GM23338 (cell line): ENCODE measurements at regions not wholly inside any gene's neighbourhood (a gene's known extent, or its start where the extent isn't known, plus 50 kb on each side); places are given as distances from the start of the nearest gene placed in this dataset.

Source experiments
- ATAC-seq: fragments of 200-7000 bp; cut with Tn5 transposase; 3 replicates; pipeline ENCODE4 v1.9.1; 2020
- DNase-seq: peaks from one replicate; pipeline ENCODE4 v3.0.0-alpha.2; 2015; ENCODE audit warnings: low spot score
- H2AFZ ChIP-seq: fragments of 200-600 bp; sonication (generic); 2 replicates; pipeline ENCODE4 v1.8.0; 2016; ENCODE audit warnings: antibody characterized with exemption, mild to moderate bottlenecking, moderate library complexity
- H3F3A ChIP-seq: fragments of 200-600 bp; sonication (generic); replicated peaks from 2 replicates; pipeline ENCODE4 v1.8.0; 2017; ENCODE audit warnings: antibody characterized with exemption, mixed run types, low read depth
- H3K27ac ChIP-seq: fragments of 200-600 bp; sonication (generic); 2 replicates; pipeline ENCODE4 v1.6.1; 2016; ENCODE audit warnings: low read depth
- H3K27me3 ChIP-seq: fragments of 200-600 bp; sonication (generic); 2 replicates; pipeline ENCODE4 v1.8.0; 2016; ENCODE audit warnings: mild to moderate bottlenecking, mixed run types, moderate library complexity; ENCODE audit not compliant: insufficient read depth
- H3K36me3 ChIP-seq: fragments of 200-600 bp; sonication (generic); 2 replicates; pipeline ENCODE4 v1.8.0; 2016; ENCODE audit warnings: mild to moderate bottlenecking; ENCODE audit not compliant: insufficient read depth
- H3K4me1 ChIP-seq: fragments of 200-600 bp; sonication (generic); 2 replicates; pipeline ENCODE4 v1.8.0; 2016; ENCODE audit warnings: mild to moderate bottlenecking, moderate library complexity; ENCODE audit not compliant: insufficient read depth
- H3K4me2 ChIP-seq: fragments of 200-600 bp; sonication (generic); 2 replicates; pipeline ENCODE4 v1.7.1; 2017; ENCODE audit warnings: mixed run types
- H3K4me3 ChIP-seq: fragments of 200-600 bp; sonication (generic); 2 replicates; pipeline ENCODE4 v1.6.1; 2016; ENCODE audit warnings: mixed run types
- H3K79me2 ChIP-seq: fragments of 200-600 bp; sonication (generic); replicated peaks from 2 replicates; pipeline ENCODE4 v1.8.0; 2017; ENCODE audit warnings: mild to moderate bottlenecking; ENCODE audit not compliant: insufficient read depth
- H3K9me2 ChIP-seq: fragments of 200-600 bp; sonication (generic); 2 replicates; pipeline ENCODE4 v1.8.0; 2017; ENCODE audit not compliant: insufficient read depth
- H4K20me1 ChIP-seq: fragments of 200-600 bp; sonication (generic); replicated peaks from 2 replicates; pipeline ENCODE4 v1.8.0; 2017; ENCODE audit warnings: mild to moderate bottlenecking; ENCODE audit not compliant: insufficient read depth
- H3K27ac Mint-ChIP-seq: 2 replicates; pipeline ENCODE4 v1.8.0; 2020; ENCODE audit warnings: inconsistent platforms, mild to moderate bottlenecking, moderate library complexity, mixed read lengths
- H3K27me3 Mint-ChIP-seq: 3 replicates; pipeline ENCODE4 v1.8.0; 2022; ENCODE audit warnings: low read depth, mild to moderate bottlenecking, moderate library complexity, mixed read lengths, inconsistent platforms; ENCODE audit not compliant: insufficient read depth, poor library complexity
- H3K36me3 Mint-ChIP-seq: 3 replicates; pipeline ENCODE4 v1.8.0; 2021; ENCODE audit warnings: low read depth, mild to moderate bottlenecking, inconsistent platforms, moderate library complexity, mixed read lengths
- H3K4me1 Mint-ChIP-seq: 3 replicates; pipeline ENCODE4 v1.8.0; 2020; ENCODE audit warnings: mild to moderate bottlenecking, inconsistent platforms, mixed read lengths
- H3K4me3 Mint-ChIP-seq: 3 replicates; pipeline ENCODE4 v1.8.0; 2021; ENCODE audit warnings: moderate library complexity, mild to moderate bottlenecking, inconsistent platforms, mixed read lengths
- H3K9me3 Mint-ChIP-seq: 3 replicates; pipeline ENCODE4 v1.8.0; 2020; ENCODE audit warnings: moderate library complexity, mild to moderate bottlenecking, inconsistent platforms, mixed read lengths
- CREB1 ChIP-seq: fragments of 250-450 bp; sonication (Bioruptor Pico); IDR thresholded peaks from 2 replicates; pipeline ENCODE4 v1.5.0; 2020; ENCODE audit warnings: low read depth, mild to moderate bottlenecking, moderate library complexity
- CTCF ChIP-seq, 2 experiments: fragments of 200-600 bp in 1 of 2; sonication (generic) in 1 of 2; conservative IDR thresholded peaks; 2 replicates each; pipeline versions ENCODE4 v1.5.1 to v1.6.1; 2016 to 2017; ENCODE audit warnings: antibody characterized with exemption in 2 of 2, low read depth in 2 of 2, mild to moderate bottlenecking in 2 of 2, moderate library complexity in 1 of 2
- ETS1 ChIP-seq: IDR thresholded peaks from 2 replicates; pipeline ENCODE4 v1.6.1; 2016; ENCODE audit warnings: antibody characterized with exemption
- EZH2 ChIP-seq: fragments of 200-600 bp; sonication (generic); IDR thresholded peaks from one replicate; pipeline ENCODE4 v1.8.0; 2017; ENCODE audit warnings: antibody characterized with exemption, mild to moderate bottlenecking, low read depth; ENCODE audit not compliant: unreplicated experiment
- EZH2phosphoT487 ChIP-seq: fragments of 200-600 bp; sonication (generic); IDR thresholded peaks from one replicate; pipeline ENCODE4 v1.8.1; 2018; ENCODE audit warnings: antibody characterized with exemption; ENCODE audit not compliant: unreplicated experiment
- JUNB ChIP-seq: IDR thresholded peaks from one replicate; pipeline ENCODE4 v1.6.1; 2016; ENCODE audit warnings: antibody characterized with exemption; ENCODE audit not compliant: unreplicated experiment
- NANOG ChIP-seq: IDR thresholded peaks from 2 replicates; pipeline ENCODE4 v1.6.1; 2016; ENCODE audit warnings: antibody characterized with exemption, borderline replicate concordance
- POLR2AphosphoS5 ChIP-seq: IDR thresholded peaks from 2 replicates; pipeline ENCODE4 v1.6.1; 2016; ENCODE audit warnings: antibody characterized with exemption, low read depth
- REST ChIP-seq: IDR thresholded peaks from one replicate; pipeline ENCODE4 v1.6.1; 2018; ENCODE audit warnings: antibody characterized with exemption; ENCODE audit not compliant: unreplicated experiment
- STAT1 ChIP-seq: IDR thresholded peaks from one replicate; pipeline ENCODE4 v1.6.1; 2016; ENCODE audit warnings: antibody characterized with exemption; ENCODE audit not compliant: unreplicated experiment
- ZNF114 ChIP-seq: fragments of 250-450 bp; sonication (Bioruptor Pico); IDR thresholded peaks from 2 replicates; pipeline ENCODE4 v1.5.0; 2020; ENCODE audit warnings: mild to moderate bottlenecking, moderate library complexity
- ZNF331 ChIP-seq: fragments of 250-450 bp; sonication (Bioruptor Pico); IDR thresholded peaks from 2 replicates; pipeline ENCODE4 v1.5.0; 2020; ENCODE audit warnings: low read depth, mild to moderate bottlenecking, moderate library complexity
- ZNF462 ChIP-seq: fragments of 250-450 bp; sonication (Bioruptor Pico); IDR thresholded peaks from 2 replicates; pipeline ENCODE4 v1.5.0; 2020; ENCODE audit warnings: mild to moderate bottlenecking, moderate library complexity

GRCh38 chr17:34010534-34010933 is 244.6 kb upstream of the CCL2 start:
- Histone ChIP-seq H3K9me2 (no peaks in the 10 kb centered on the region), H2AFZ (no peak overlapping the region), H4K20me1 (no peaks in the 10 kb centered on the region), H3K4me3 (no peak overlapping the region), H3F3A (no peaks in the 10 kb centered on the region), H3K36me3 (no peaks in the 10 kb centered on the region), H3K27me3 (no peaks in the 10 kb centered on the region), H3K79me2 (no peaks in the 10 kb centered on the region), H3K4me1 (no peaks in the 10 kb centered on the region), H3K4me2 (no peak overlapping the region), H3K27ac (no peak overlapping the region)
- ATAC-seq: no peak
- TF ChIP-seq JUNB (no peak), POLR2AphosphoS5 (no peak), CTCF (conservative IDR thresholded peaks at IDR 0.05; ENCODE audit: low read depth in 2 of 2) (no peak), ZNF331 (no peak), ZNF114 (no peak), EZH2phosphoT487 (no peak), EZH2 (no peak), REST (no peak), STAT1 (no peak), CREB1 (CRISPR knock-in tag) (no peak), NANOG (no peak), ZNF462 (CRISPR knock-in tag) (no peak), ETS1 (no peak)
- H3K4me3 Mint-ChIP-seq: no peak overlapping the region
- DNase-seq: no peak
- peaks cover 6% of the 10 kb centered on the region for H3K27me3 Mint-ChIP-seq
- no peaks in the 10 kb centered on the region for H3K9me3 Mint-ChIP-seq
- H3K36me3 Mint-ChIP-seq: no peaks in the 10 kb centered on the region
- no peak overlapping the region for H3K27ac Mint-ChIP-seq
- H3K4me1 Mint-ChIP-seq: peaks cover 15% of the 10 kb centered on the region
